GM18511 (cell line): ENCODE measurements at regions not wholly inside any gene's neighbourhood (a gene's known extent, or its start where the extent isn't known, plus 50 kb on each side); places are given as distances from the start of the nearest gene placed in this dataset.
"Not testable (repeated sequence)": the region's sequence is repeated elsewhere in the genome, so short reads cannot be mapped to it uniquely, and the experiment has no call there.

Source experiments
- ATAC-seq: cut with Tn5 transposase; IDR thresholded peaks from one replicate; pipeline ENCODE4 v1.9.1; 2021; ENCODE audit warnings: mild to moderate bottlenecking, moderate library complexity; ENCODE audit not compliant: unreplicated experiment

GRCh38 chr4:117545039-117545438 lies 459.7 kb upstream of the TRAM1L1 start:
- ATAC-seq: no peak

GRCh38 chr4:117549524-117549923 lies 464.1 kb upstream of the TRAM1L1 start:
- no peak for ATAC-seq

DNA sequence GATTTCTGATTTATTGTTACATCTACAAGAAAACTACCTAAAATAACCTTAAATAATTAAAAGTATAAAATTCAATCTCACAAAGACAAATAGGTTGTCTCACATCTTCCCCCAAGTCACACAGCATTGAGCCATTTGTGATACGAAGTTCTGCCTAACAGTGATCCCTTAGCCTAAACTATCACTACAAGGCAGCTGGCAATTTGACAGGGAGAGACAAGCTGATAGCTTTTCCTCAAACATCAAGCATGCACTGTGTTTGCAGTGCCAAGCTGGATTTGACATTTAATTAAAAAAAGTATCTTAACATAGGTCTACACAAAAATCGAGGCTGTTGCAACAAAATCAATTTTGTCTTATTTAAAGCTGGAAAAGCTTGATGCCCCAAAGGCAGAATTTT lies 464.7 kb upstream of the TRAM1L1 start:
- no peak for ATAC-seq

- ATAC-seq: no peak
Observed at GRCh38 chr4:117560329-117560728, 474.0 kb upstream of the NDST3 start.

GRCh38 chr4:117574085-117574484 lies 460.2 kb upstream of the NDST3 start:
- no peak for ATAC-seq

DNA sequence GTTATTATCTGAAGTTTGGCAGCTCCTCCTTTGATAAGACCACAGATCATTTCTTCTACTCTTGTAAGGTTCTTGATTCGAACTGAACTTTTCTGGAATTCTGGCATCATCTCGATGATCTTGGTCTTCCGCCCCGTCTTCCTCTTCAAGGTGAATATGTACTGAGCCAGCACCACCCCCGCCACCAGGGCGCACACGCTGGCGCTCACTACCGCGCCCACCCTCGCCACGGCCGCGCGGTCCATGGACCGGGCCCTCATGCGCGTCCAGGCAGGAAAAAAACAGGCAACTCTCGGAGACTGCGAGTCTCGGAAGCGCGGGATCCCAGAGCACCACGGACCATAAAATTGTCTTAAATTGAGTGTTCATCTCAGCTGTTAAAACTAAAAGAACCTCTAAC lies 458.4 kb upstream of the NDST3 start:
- no peak for ATAC-seq

DNA sequence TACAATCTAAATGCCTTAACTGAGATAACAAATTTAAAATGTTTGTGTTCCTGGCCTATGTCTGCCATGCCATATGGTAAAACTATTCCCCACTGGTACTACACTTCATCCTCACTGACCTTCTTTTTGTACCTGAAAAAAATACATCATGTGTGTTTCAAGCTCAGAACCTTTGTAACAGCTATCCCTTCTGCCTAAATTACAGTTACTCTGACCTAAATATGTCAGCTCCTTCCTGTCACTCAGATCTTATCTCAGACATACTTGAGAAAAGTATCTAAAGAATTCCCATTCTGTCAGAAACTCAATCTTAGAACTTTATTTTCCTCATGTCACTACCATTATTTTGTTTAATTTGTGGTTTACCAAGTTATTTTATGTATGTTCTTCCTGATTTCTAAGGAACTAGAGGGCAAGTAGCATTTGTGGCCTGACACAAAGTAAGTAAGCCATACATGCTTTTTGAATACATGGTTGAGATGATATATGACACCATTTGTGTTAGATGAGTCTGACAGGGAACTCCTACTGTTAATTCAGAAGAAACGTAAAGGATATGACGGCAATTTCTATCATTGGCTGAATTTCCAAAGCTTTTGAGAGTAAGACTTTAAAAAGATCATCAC lies 456.5 kb upstream of the NDST3 start:
- no peak for ATAC-seq

DNA sequence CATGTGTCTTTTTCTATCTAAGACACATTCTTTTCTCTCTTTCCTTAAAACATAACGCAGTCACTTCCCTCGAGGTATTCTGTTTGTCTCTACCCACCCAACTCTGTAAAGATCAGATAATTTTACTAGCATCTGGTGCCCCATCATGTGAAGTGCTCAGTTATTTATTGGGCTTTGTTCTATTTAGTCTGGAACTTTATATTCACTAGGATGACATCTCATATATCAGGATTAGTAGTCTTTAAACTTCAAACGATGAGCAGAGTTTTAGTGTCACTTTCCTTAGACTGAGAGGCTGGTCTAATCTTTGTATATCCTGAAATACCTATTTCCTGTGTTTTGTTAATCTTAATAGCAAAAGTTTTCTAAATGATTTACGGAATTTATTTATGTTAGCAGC lies 445.5 kb upstream of the NDST3 start:
- no peak for ATAC-seq

DNA sequence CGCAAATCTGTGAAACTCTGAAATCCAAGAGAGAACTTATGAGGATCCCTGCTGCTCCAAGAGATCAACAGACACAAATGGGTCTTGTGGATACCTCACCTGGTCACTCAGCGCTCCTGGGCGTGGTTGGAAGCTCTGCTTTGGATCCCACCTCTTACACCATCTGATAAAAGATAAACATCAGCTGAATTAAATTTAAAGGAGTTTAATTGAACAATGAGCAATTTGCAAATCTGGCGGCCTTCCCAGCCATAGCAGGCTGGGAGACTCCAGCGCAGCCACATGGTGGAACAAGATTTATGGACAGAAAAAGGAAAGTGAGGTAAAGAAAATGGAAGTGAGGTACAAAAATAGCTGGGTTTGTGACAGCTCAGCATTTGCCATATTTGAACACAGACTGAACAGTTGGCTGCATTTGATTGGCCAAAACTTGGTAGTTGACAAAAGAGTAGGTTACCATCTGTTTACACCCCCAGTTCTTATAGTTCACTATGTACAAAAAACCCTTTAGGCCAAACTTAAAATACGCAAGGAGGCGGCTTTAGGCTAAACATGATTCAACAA lies 437.3 kb upstream of the NDST3 start:
- ATAC-seq: no peak

DNA sequence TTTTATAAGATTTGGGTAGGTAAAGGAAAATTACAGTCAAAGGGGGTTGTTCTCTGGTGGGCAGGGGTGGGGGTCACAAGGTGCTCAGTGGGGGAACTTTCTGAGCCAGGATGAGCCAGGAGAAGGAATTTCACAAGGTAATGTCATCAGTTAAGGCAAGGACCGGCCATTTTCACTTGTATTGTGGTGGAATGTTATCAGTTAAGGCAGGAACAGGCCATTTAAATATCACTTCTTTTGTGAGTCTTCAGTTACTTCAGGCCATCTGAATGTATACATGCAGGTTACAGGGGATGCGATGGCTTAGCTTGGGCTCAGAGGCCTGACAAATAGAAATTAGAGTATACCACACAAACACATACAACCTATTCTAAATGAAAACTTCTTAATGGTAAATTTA lies 434.9 kb upstream of the NDST3 start:
- ATAC-seq: not testable (repeated sequence)

DNA sequence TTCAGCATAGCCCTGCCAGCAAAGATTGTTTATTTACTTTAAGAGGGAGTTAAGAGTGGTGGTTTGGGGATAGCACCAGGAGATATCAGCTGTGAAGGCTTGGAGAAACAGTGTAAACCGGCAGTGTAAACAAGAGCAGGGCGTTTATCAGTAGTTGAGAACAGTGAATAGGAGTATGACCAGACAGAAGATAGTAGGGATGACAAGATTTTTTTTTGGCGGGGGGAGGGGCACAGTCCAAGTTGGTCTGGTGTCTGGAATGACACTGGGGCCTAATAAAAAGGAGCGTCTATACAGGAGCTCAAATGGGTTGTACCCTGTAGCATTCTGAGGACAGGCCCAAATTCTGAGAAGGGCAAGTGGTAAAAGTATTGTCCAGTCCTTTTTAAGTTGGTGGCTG lies 433.4 kb upstream of the NDST3 start:
- ATAC-seq: not testable (repeated sequence)

- no peak for ATAC-seq
Observed at GRCh38 chr4:117610706-117611308, 423.5 kb upstream of the NDST3 start.

DNA sequence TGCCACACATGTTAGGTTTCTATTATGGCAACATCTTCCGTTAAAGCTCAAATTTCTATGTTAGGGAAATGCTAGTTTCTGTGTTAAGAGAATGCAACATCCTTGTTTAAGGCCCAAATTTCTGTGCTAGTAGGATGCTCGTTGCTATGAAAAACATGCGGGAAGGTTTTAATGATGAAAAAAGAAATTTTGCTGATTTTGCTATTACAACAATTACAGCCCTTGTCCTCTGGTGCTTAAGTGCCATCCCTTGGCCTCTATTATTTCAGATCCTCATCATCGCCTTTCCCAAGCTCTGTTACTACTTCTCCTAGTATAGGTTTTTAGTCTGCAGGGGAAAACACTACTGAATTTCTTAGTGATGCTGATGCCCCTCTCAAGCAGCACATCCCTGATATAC lies 412.6 kb upstream of the NDST3 start:
- ATAC-seq: no peak

DNA sequence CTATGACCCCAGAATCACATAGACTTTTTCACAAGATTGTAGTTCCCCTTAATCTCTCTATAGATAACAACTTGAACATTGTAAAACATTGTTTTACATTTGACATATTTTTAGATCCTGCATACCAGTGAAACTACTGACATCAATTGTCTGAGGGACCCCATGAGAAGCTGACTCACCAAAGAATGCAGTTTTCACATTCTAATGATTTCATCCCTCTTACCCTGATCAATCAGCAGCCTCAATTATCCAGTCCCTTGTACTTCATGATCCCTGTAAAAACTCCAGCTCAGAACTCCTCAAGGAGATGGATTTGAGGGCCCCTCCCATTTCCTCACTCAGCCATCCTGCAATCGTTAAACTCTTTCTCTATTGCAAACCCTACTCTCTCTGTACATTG lies 411.0 kb upstream of the NDST3 start:
- ATAC-seq: no peak

GRCh38 chr4:117626664-117627063 lies 407.6 kb upstream of the NDST3 start:
- no peak for ATAC-seq

DNA sequence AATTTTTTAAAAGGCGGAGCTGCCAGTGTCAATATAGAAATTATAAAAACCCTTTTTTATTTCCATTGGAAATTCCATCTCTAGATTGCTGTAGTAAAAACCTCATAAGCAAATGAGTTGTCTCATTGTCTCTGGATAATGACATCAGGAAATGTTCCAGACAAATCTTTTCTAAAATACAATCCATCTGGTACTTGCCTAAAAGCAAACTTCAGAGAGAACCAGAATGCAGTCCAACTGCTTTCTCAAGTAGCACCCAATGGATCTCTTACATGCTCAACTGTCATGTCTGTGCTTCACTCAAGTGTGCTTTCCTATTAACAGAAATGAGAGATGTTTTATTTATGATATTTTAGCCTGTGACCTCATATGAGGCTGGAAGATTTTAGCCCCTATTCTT lies 399.6 kb upstream of the NDST3 start:
- no peak for ATAC-seq

- no peak for ATAC-seq
Observed at GRCh38 chr4:117637347-117637746, 396.9 kb upstream of the NDST3 start.

GRCh38 chr4:117640836-117641235 lies 393.4 kb upstream of the NDST3 start:
- ATAC-seq: no peak

- no peak for ATAC-seq
Observed at GRCh38 chr4:117641519-117641918, 392.8 kb upstream of the NDST3 start.

- no peak for ATAC-seq
Observed at GRCh38 chr4:117654079-117654478, 380.2 kb upstream of the NDST3 start.

DNA sequence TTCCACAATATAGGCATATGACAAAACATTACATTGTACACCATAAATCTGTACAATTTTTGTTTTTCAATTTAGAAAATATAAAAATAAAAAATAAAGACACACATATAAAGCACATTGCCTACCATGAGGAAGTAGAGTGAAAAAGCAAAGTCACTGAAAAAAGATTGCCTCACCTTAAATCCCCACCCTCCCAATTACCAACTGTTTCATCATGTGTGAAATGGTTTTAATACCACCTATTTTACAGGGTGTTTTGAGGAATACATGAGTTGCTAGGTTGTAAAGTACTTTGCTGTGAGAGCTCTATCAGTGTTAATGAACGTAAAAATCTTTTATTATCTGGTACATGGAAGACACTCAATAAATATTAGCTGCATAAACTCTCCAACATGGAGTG lies 373.6 kb upstream of the NDST3 start:
- no peak for ATAC-seq
